ENCODE measurements at regions not wholly inside any gene's neighbourhood (a gene's known extent, or its start where the extent isn't known, plus 50 kb on each side); places are given as distances from the start of the nearest gene placed in this dataset.

- TF ChIP-seq CTCF (conservative IDR thresholded peaks at IDR 0.05; ENCODE audit: low read length) (no peak), EZH2phosphoT487 (IDR thresholded peaks at IDR 0.05; ENCODE audit: borderline replicate concordance) (no peak)
These were observed 129.4 kb downstream of the SP3 start for GRCh38 chr2:173835726-173836125.
